ENCODE measurements at regions not wholly inside any gene's neighbourhood (a gene's known extent, or its start where the extent isn't known, plus 50 kb on each side); places are given as distances from the start of the nearest gene placed in this dataset.

DNA sequence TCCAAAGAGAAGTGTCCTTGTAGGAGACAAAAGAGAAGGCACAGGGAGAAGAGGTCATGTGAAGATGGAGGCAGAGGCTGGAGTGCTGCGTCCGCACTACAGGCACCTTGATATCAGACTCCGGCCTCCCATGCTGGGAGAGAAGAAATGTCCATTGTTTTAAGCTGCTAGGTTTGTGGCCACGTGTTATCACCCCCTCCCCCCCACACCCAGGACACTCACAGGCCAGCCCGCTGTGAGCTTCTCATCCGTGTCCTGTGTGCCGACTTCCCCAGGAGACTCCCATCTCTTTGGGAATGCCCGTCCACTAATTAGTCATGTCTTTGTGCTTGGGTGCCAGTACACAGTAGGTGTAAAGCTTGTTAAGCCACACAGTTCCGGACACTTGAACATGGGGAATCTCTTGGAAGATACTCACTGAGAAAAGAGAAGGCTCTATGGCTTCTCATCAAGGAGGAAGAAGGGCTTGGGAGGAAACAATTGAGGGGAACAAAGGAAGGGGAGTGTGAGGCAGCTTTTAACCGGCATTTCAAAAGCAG is 1234.7 kb downstream of the TBC1D22A start:
- no peak overlapping the region for H4K8ac ChIP-seq (ENCODE audit: low read depth in 2 of 2, low read length in 2 of 2)
- H3K4ac ChIP-seq (ENCODE audit: low read depth, low read length), result no peak overlapping the region
- no peaks in the 10 kb centered on the region for H3K36me3 ChIP-seq (ENCODE audit: control insufficient read depth, insufficient read depth, low read length)
- no peak overlapping the region for H3K4me2 ChIP-seq (ENCODE audit: low read depth, low read length)
- WGBS, 2 experiments (ENCODE audit: extremely low coverage in 2 of 2, insufficient read length in 1 of 2), result no CpG with 5 or more reads among the region's 10 CpGs
- BruUV-seq (replicated peaks), result no TSS peak
- intact Hi-C loops (cut with micrococcal nuclease), result no loop called here
- POLR2A ChIA-PET (ENCODE audit: unreplicated experiment), result no interaction called here
- no peak overlapping the region for H2BK120ac ChIP-seq (ENCODE audit: low read depth, low read length)
- peaks cover 55% of the 10 kb centered on the region for H3K9me3 ChIP-seq (ENCODE audit: control insufficient read depth, insufficient read depth, low read length)
- ATAC-seq (ENCODE audit: low read depth) (no peak), DNase-seq (no peak)
- no peak overlapping the region for H2BK15ac ChIP-seq (ENCODE audit: low read depth, low read length)
- no peaks in the 10 kb centered on the region for H3K79me1 ChIP-seq (ENCODE audit: low read depth in 1 of 2, low read length in 2 of 2)
- no peak overlapping the region for H2AFZ ChIP-seq (replicated peaks; ENCODE audit: low read length, poor library complexity)
- no peak overlapping the region for H2AK9ac ChIP-seq (replicated peaks; ENCODE audit: low read depth, low read length, poor library complexity)
- H3K4me1 ChIP-seq (ENCODE audit: control insufficient read depth, insufficient read depth, low read length), result no peaks in the 10 kb centered on the region
- dilution Hi-C loops (cut with HindIII; ENCODE audit: low sequenced_read_pairs, unreplicated experiment), result no loop called here
- no peak overlapping the region for H2BK20ac ChIP-seq (ENCODE audit: low read depth, low read length)
- H3K18ac ChIP-seq (ENCODE audit: low read depth, low read length), result no peak overlapping the region
- TF ChIP-seq NFE2L2 (IDR thresholded peaks at IDR 0.05; ENCODE audit: low read depth, low read length), result no peak
- TF ChIP-seq MAZ (IDR thresholded peaks at IDR 0.05; ENCODE audit: borderline replicate concordance, low read depth, low read length), result no peak
- no peak for TF ChIP-seq CEBPB (IDR thresholded peaks at IDR 0.05; ENCODE audit: low read depth, low read length)
- no peak for TF ChIP-seq MXI1 (IDR thresholded peaks at IDR 0.05; ENCODE audit: borderline replicate concordance, low read depth, low read length)
- TF ChIP-seq SMC3 (IDR thresholded peaks at IDR 0.05; ENCODE audit: low read depth, low read length), result no peak
- TF ChIP-seq ELK1 (IDR thresholded peaks at IDR 0.05; ENCODE audit: borderline replicate concordance, low read depth, low read length), result no peak
- no peak for TF ChIP-seq RFX5 (IDR thresholded peaks at IDR 0.05; ENCODE audit: low read depth, low read length)
- no peak for TF ChIP-seq CTCF (conservative IDR thresholded peaks at IDR 0.05; ENCODE audit: low read depth, low read length)
- TF ChIP-seq BHLHE40 (IDR thresholded peaks at IDR 0.05; ENCODE audit: low read depth, low read length), result no peak
- TF ChIP-seq POLR2A (IDR thresholded peaks at IDR 0.05; ENCODE audit: low read depth, low read length), result no peak
- TF ChIP-seq RCOR1 (IDR thresholded peaks at IDR 0.05; ENCODE audit: insufficient replicate concordance, low read length), result no peak
- no peak for TF ChIP-seq MAFK (IDR thresholded peaks at IDR 0.05; ENCODE audit: low read depth, low read length)
- no peak for TF ChIP-seq CHD1 (IDR thresholded peaks at IDR 0.05; ENCODE audit: low read depth, low read length)
- CTCF ChIA-PET, result no interaction called here
- H4K20me1 ChIP-seq (ENCODE audit: insufficient read depth, low read length), result no peaks in the 10 kb centered on the region
- H4K91ac ChIP-seq (ENCODE audit: insufficient read depth, low read depth, low read length), result no peak overlapping the region
- no peak overlapping the region for H3K14ac ChIP-seq (replicated peaks; ENCODE audit: low read depth, low read length)
- in situ Hi-C loops (cut with MboI; ENCODE audit: low sequenced_read_pairs), result no loop called here
- no peak overlapping the region for H3K23ac ChIP-seq (ENCODE audit: low read depth, low read length)
- H2BK5ac ChIP-seq (ENCODE audit: low read depth, low read length, poor library complexity, severe bottlenecking), result no peak overlapping the region
- no peak overlapping the region for H4K5ac ChIP-seq (ENCODE audit: low read depth, low read length)
- no peak overlapping the region for H3K27ac ChIP-seq (ENCODE audit: insufficient read depth, low read length)
- H3K27me3 ChIP-seq (ENCODE audit: control insufficient read depth, insufficient read depth, low read length), result no peaks in the 10 kb centered on the region
- H3K4me3 ChIP-seq (ENCODE audit: insufficient read depth, low read depth, low read length), result no peak overlapping the region
- no peak overlapping the region for H3K9ac ChIP-seq (ENCODE audit: low read depth, low read length)
- no peaks in the 10 kb centered on the region for H3K9me1 ChIP-seq (ENCODE audit: insufficient read depth, low read length)
- H3K56ac ChIP-seq (ENCODE audit: extremely low read depth, insufficient read depth, low read length), result no peak overlapping the region
- H2AK5ac ChIP-seq (ENCODE audit: low read depth, low read length), result no peak overlapping the region

All from IMR-90 (cell line).